ENCODE measurements at regions not wholly inside any gene's neighbourhood (a gene's known extent, or its start where the extent isn't known, plus 50 kb on each side); places are given as distances from the start of the nearest gene placed in this dataset.

GRCh38 chr6:91126876-91127275 lies 540.0 kb upstream of the MAP3K7 start:
- intact Hi-C loops (cut with DNase I, micrococcal nuclease) = no loop called here
- Histone ChIP-seq H3K36me3 (ENCODE audit: low read depth) (no peaks in the 10 kb centered on the region), H3K9me3 (no peaks in the 10 kb centered on the region), H3K4me1 (ENCODE audit: low read depth) (no peaks in the 10 kb centered on the region), H3K4me3 (no peak overlapping the region)
- DNase-seq (no peak), ATAC-seq (no peak)
- TF ChIP-seq CTCF (IDR thresholded peaks at IDR 0.05) = no peak

- DNase-seq = no peak
- ATAC-seq = peak; percentile 89
- Histone ChIP-seq H3K4me3 (no peak overlapping the region), H3K9me3 (no peaks in the 10 kb centered on the region), H3K4me1 (ENCODE audit: low read depth) (no peaks in the 10 kb centered on the region), H3K36me3 (ENCODE audit: low read depth) (no peaks in the 10 kb centered on the region)
- TF ChIP-seq CTCF (IDR thresholded peaks at IDR 0.05) = no peak
- intact Hi-C loops (cut with DNase I, micrococcal nuclease) = no loop called here
Observed at GRCh38 chr6:91117550-91117949, 530.7 kb upstream of the MAP3K7 start.

- Histone ChIP-seq H3K36me3 (ENCODE audit: low read depth) (no peaks in the 10 kb centered on the region), H3K4me3 (no peak overlapping the region), H3K9me3 (no peaks in the 10 kb centered on the region), H3K4me1 (ENCODE audit: low read depth) (no peaks in the 10 kb centered on the region)
- no peak for TF ChIP-seq CTCF (IDR thresholded peaks at IDR 0.05)
- no peak for ATAC-seq
- intact Hi-C loops (cut with DNase I, micrococcal nuclease) = no loop called here
- no peak for DNase-seq
Observed at GRCh38 chr6:91114123-91114708, 527.3 kb upstream of the MAP3K7 start.

GRCh38 chr6:91106083-91106482 lies 519.2 kb upstream of the MAP3K7 start:
- H3K9me3 ChIP-seq = no peaks in the 10 kb centered on the region
- no peak overlapping the region for H3K4me3 ChIP-seq
- no peaks in the 10 kb centered on the region for H3K36me3 ChIP-seq (ENCODE audit: low read depth)
- DNase-seq = no peak
- no peak for ATAC-seq
- intact Hi-C loops (cut with DNase I, micrococcal nuclease) = no loop called here
- TF ChIP-seq CTCF (IDR thresholded peaks at IDR 0.05) = no peak
- no peaks in the 10 kb centered on the region for H3K4me1 ChIP-seq (ENCODE audit: low read depth)

- Histone ChIP-seq H3K4me1 (ENCODE audit: low read depth) (no peaks in the 10 kb centered on the region), H3K36me3 (ENCODE audit: low read depth) (no peaks in the 10 kb centered on the region), H3K4me3 (no peak overlapping the region), H3K9me3 (no peaks in the 10 kb centered on the region)
- ATAC-seq = no peak
- TF ChIP-seq CTCF (IDR thresholded peaks at IDR 0.05) = no peak
- intact Hi-C loops (cut with DNase I, micrococcal nuclease) = no loop called here
- DNase-seq = no peak
Observed at GRCh38 chr6:91105532-91105931, 518.7 kb upstream of the MAP3K7 start.

- no peak for ATAC-seq
- DNase-seq = no peak
- Histone ChIP-seq H3K4me3 (no peak overlapping the region), H3K36me3 (ENCODE audit: low read depth) (no peaks in the 10 kb centered on the region), H3K4me1 (ENCODE audit: low read depth) (no peaks in the 10 kb centered on the region), H3K9me3 (no peaks in the 10 kb centered on the region)
- TF ChIP-seq CTCF (IDR thresholded peaks at IDR 0.05) = no peak
- intact Hi-C loops (cut with DNase I, micrococcal nuclease) = no loop called here
Observed at GRCh38 chr6:91099479-91099878, 512.6 kb upstream of the MAP3K7 start.
